Ramos (cell line): ENCODE measurements at regions not wholly inside any gene's neighbourhood (a gene's known extent, or its start where the extent isn't known, plus 50 kb on each side); places are given as distances from the start of the nearest gene placed in this dataset.

ENCODE experiments used
- in situ Hi-C: fragments of 300-500 bp; cut with MboI; formaldehyde crosslinking; loops from one replicate; pipeline ENCODE4 v1.14.3; 2022; ENCODE audit warnings: low sequenced_read_pairs; ENCODE audit not compliant: unreplicated experiment

DNA sequence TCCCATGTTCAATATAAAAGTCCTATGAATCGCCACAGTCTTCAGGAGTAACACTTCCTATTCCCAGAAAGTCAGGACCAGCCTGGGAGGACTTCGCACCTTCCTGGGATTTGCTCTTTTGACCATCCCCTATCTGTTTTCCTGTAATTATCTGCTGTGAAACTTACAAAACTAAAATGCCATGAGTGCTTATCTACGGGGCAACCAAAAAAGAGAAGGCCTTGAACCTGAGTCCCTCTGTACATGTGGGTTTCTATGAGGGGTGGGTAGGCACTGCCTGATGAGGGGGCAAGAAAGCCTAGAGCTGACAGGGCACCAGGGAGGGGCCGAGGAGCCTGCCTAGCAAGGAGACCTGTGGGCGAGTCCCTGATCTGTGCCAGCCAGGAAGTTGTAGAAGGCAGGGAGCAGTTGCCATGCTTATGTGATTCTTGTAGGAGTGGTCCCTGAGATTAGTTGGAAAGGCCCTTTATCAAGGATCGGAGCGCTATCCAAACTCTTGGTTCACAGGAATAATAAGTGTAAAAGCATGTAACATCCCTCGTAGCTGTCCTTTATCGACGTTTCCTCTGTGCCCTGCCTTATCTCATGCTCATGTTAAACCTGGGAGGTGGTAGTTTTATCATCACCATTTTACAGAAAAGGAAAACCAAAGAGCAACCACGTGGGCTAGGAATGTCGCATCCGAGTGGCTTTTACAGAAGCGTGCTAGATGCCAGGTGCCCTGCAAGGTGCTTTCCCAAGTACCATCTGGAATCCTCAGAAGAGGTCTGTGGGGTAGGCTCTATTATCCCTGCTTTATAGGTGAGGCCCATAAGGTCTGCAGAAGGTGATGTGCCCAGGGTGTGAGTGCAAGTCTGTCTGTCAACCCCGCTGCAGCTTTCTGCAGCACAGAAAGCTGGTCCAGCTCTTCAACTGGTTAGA is 111.8 kb downstream of the B3GNT2 start:
- in situ Hi-C loops, result no loop called here

- in situ Hi-C loops, result no loop called here
Observed at GRCh38 chr2:62306751-62307468, 111.0 kb downstream of the B3GNT2 start.

DNA sequence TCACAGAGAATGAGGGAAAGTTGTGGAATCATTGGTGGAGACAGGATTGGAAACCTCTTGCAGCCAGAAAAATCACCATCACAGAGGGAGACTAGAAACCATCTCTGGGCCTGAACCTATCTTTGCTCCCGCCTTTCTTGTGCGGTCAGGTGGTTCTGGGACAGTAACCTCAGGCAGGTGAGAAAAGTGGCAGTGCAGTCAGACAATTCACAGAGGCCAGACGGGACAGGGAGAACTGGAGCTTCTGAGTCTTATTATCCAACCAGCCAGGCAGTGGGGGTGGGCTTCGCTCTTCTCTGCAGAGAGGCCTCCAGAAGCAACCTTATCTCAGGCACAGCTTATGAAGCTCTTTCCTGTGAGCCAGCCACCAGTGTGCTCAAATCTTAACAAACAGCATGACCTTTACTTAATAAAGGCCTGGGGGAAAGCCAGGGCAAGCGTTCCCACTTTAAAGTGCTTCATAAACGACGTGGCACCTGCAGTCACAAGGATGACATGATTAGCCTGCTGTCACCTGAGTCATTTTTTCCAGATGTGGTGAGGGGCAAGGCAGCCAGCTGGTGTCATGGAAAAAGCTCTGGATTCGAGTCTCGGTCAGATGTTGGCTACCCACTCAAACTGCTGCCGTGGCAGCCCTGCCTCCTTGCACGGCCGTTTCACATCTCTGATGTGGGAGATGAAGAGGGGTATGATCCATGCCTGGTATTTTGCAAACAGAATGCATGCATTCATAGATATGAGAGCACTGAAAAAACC is 109.7 kb downstream of the B3GNT2 start:
- in situ Hi-C loops, result no loop called here

- in situ Hi-C loops, result no loop called here
Observed at GRCh38 chr2:62304429-62305417, 108.8 kb downstream of the B3GNT2 start.

- in situ Hi-C loops, result no loop called here
Observed at GRCh38 chr2:62303788-62304187, 107.9 kb downstream of the B3GNT2 start.

- in situ Hi-C loops, result no loop called here
Observed at GRCh38 chr2:62302631-62303435, 106.9 kb downstream of the B3GNT2 start.

DNA sequence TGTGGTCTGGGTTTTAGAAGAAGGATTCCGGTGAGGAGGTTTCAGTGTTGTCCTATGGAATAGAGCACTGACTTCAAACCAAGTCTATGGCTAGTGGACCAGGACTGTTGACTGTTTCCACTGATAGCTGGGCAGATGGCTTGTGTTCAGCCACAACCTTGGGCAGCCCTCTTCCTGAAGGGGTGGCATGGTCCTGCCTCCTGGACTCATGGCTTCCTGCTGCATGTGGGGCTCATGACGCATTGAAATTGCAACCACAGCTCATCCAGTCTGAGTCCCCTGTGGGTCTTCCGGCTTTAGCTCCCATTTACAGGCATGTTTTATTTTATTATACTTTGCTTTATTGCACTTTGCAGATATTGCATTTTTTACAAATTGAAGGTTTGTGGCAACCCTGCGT is 105.0 kb downstream of the B3GNT2 start:
- in situ Hi-C loops, result no loop called here

DNA sequence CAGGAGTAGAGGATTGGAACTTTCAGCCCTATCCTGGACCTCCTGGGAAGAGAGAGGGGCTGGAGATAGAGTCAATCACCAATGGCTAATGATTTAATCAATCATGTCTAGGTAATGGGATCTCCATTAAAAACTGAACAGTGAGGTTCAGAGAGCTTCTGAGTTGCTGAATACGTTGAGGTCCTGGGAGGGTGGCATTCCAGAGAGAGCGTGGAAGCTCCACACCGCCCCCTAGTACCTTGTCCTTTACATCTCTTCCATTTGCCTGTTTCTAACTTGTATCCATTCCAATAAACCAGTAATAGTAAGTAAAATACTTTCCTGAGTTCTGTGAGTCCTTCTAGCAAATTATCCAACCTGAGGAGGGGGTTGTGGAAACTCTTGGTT is 101.7 kb downstream of the B3GNT2 start:
- in situ Hi-C loops, result no loop called here

DNA sequence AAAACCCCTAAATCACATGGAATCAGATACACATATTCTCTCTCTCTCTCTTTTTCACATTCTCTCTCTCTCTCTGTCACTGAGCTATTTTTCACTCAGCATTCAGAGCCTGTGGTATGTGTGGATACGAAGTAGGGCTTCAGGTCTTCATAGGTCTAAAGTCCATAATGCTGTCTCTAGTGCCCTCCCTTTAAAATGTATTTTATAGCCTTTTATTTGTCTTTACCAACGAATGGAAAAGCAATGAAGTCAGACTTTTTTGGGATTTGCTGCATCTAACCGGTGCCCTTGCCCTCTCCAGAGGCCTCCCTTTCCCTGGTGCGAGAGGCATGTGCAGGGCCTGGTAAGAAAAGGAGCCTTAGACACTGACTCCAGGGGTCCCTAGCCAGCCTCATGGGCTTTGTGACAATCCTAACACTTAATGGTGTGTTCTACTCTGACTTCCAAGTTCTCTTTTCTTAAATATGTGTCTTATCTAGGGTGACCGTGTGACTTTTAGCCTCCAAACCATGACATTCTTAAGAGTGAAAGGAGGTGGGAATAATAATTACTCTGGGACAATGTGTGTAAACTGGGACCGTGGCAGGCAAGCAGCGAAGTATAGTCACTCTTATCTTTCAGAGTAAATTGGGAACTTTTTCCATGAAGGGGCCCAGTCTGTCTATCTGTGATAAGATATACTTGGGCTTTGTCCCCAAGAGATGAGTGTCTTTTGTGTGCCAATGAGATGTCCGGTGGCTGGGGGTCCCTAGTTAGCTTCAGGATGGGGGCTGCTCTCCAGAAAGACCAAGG is 101.1 kb downstream of the B3GNT2 start:
- in situ Hi-C loops, result no loop called here

DNA sequence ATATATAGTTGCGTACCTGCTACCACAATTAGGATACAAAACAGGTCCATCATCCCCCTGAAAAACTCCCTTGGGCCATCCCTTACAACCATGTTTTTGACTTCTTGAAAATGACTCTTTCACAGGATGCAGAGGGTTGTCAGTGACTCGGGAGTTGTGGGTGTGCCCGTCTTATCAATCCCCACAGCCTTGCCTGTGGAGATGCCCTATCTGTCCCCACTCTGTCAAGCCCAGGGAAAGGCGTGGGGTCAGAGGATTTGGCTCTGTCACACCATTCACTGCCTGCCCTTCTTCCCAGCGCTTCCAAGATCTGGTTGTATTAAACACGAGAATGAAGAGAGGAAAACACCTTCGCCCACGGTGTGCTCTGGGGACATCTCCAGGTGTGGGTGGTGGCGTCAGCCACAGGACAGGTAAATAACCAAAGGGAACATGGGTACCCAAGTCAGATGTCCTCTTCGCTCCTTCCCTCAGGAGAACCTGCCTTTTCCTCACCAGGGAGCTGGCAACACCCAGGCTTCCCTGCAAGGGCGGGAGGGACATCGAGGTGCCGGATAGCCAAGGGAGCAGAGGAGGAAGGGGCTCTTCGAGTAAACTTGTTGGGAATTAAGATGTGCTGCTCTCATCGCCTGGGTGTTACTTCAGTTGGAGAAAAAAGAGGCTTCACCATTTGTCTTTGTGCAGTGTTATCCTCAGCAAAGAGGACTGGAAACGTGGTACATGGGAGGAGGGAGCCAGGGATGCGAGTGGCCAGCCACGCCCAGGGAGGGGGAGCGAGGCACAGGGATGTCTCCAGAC is 100.3 kb downstream of the B3GNT2 start:
- in situ Hi-C loops, result no loop called here

- in situ Hi-C loops, result no loop called here
Observed at GRCh38 chr2:62293490-62294271, 97.8 kb downstream of the B3GNT2 start.

- in situ Hi-C loops, result no loop called here
Observed at GRCh38 chr2:62293151-62293489, 97.2 kb downstream of the B3GNT2 start.

DNA sequence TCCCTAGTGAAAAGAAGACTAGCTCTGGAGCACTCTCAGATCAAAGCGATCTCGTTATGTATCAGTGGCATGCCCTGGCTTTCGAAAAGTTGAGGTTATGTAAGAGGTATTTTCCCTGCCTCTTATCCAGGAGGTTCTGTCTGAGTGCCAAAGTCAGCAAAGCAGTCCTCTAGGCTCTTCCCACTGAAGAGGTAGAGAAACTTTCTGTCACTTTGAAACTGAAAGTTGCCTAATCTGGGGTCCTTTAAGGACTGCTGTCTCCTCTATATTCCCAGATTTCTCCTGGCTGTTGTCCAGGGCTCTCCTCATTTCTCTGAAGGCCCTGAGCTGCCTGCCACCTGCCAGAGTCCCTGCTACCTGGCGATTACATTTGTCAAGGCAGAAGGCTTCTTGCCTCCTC is 96.3 kb downstream of the B3GNT2 start:
- in situ Hi-C loops, result no loop called here

- in situ Hi-C loops, result no loop called here
Observed at GRCh38 chr2:62291517-62292137, 95.7 kb downstream of the B3GNT2 start.

- in situ Hi-C loops, result no loop called here
Observed at GRCh38 chr2:62291052-62291451, 95.1 kb downstream of the B3GNT2 start.
